Natural killer cell (primary cell): ENCODE measurements at regions not wholly inside any gene's neighbourhood (a gene's known extent, or its start where the extent isn't known, plus 50 kb on each side); places are given as distances from the start of the nearest gene placed in this dataset.

Source experiments
- ATAC-seq, 3 donors: fragments of 150-1000 bp in 2 of 3; fragments of 200-7000 bp in 1 of 3; cut with Tn5 transposase; 1 replicate in 1 of 3; 2 replicates in 2 of 3; pipeline ENCODE4 v1.10.0; 2021; ENCODE audit warnings: mild to moderate bottlenecking in 2 of 3, moderate library complexity in 2 of 3
- DNase-seq, 2 donors: peaks; one replicate each; pipeline versions ENCODE4 v3.0.0 to v3.0.0-alpha.2; 2013 to 2021; ENCODE audit warnings: mixed read lengths in 1 of 2
- H3K27ac ChIP-seq: one replicate; pipeline ENCODE4 v1.5.1; 2013; ENCODE audit warnings: mild to moderate bottlenecking, low read length
- H3K27me3 ChIP-seq: one replicate; pipeline ENCODE4 v1.6.1; 2013; ENCODE audit warnings: low read length; ENCODE audit not compliant: control insufficient read depth, insufficient read depth
- H3K36me3 ChIP-seq: one replicate; pipeline ENCODE4 v1.6.1; 2013; ENCODE audit warnings: low read length; ENCODE audit not compliant: control insufficient read depth, insufficient read depth
- H3K4me1 ChIP-seq: one replicate; pipeline ENCODE4 v1.6.1; 2013; ENCODE audit warnings: low read length; ENCODE audit not compliant: control insufficient read depth, insufficient read depth
- H3K4me3 ChIP-seq: one replicate; pipeline ENCODE4 v1.5.1; 2013; ENCODE audit warnings: low read length
- H3K9me3 ChIP-seq: one replicate; pipeline ENCODE4 v1.6.1; 2013; ENCODE audit warnings: low read length; ENCODE audit not compliant: control insufficient read depth, insufficient read depth
- H3K27ac Mint-ChIP-seq, 2 donors: one replicate each; pipeline ENCODE4 v1.8.0; 2022; ENCODE audit warnings: mild to moderate bottlenecking in 2 of 2, mixed read lengths in 2 of 2, moderate library complexity in 1 of 2
- H3K27me3 Mint-ChIP-seq, 2 donors: one replicate each; pipeline ENCODE4 v1.8.0; 2022; ENCODE audit warnings: low read depth in 2 of 2, mixed read lengths in 2 of 2
- H3K36me3 Mint-ChIP-seq: one replicate; pipeline ENCODE4 v1.8.0; 2022; ENCODE audit warnings: mixed read lengths
- H3K4me1 Mint-ChIP-seq, 2 donors: one replicate each; pipeline ENCODE4 v1.8.0; 2022; ENCODE audit warnings: mixed read lengths in 2 of 2
- H3K4me3 Mint-ChIP-seq: one replicate; pipeline ENCODE4 v1.8.0; 2022; ENCODE audit warnings: mild to moderate bottlenecking, moderate library complexity, mixed read lengths
- H3K9me3 Mint-ChIP-seq, 2 donors: one replicate each; pipeline ENCODE4 v1.8.0; 2022; ENCODE audit warnings: mixed read lengths in 2 of 2
- WGBS: methylation state at CpG from one replicate; pipeline ENCODE4 v1.1.7; 2013; ENCODE audit warnings: missing lambda C conversion rate; ENCODE audit not compliant: insufficient coverage; 5-methylcytosine and 5-hydroxymethylcytosine counted together
- intact Hi-C: fragments of 100-400 bp; cut with micrococcal nuclease; formaldehyde crosslinking; loops from one replicate; pipeline ENCODE4 v1.14.2; 2022
- TF ChIP-seq, protein P1 (sequence below): fragments of 200-600 bp; IDR thresholded peaks from one replicate; pipeline ENCODE4 v1.8.0; 2022; ENCODE audit warnings: antibody characterized with exemption

DNA sequence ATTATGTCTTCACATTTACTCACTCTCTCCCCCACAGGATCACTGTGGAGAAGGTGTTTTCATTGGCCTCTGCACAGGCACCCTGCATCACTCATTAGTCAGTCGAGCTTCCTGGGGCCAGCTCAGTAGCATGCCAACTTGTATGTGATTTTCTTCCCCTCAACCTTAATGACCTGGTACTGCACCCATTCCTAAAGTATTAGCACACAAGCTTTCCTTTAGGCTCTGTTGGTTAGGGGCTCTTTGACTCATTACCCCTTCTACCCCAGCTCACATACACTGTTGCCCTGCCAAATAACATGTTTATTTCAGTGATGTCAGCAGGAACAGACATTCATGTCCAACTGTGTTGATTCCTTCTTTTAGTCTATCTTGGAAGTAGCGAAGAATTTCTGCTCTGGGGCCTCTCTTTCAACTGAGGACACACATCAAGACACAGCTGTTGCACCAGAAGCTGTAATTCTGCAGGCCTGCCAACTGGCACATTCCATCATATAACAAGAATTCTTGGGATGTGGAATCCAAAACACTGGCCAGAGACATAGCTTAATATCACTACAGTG is 603.5 kb upstream of the ADAMTS5 start:
- Mint-ChIP-seq H3K27me3 (no peaks in the 10 kb centered on the region), H3K27ac (no peak overlapping the region), H3K36me3 (no peaks in the 10 kb centered on the region), H3K9me3 (peaks cover 8 to 9% of the 10 kb centered on the region in 2 donors), H3K4me3 (no peak overlapping the region), H3K4me1 (no peaks in the 10 kb centered on the region)
- WGBS, result 74% methylated on average over 2 of the region's 2 CpGs
- Histone ChIP-seq H3K4me1 (no peaks in the 10 kb centered on the region), H3K9me3 (no peaks in the 10 kb centered on the region), H3K36me3 (no peaks in the 10 kb centered on the region), H3K4me3 (no peak overlapping the region), H3K27me3 (no peaks in the 10 kb centered on the region), H3K27ac (no peak overlapping the region)
- DNase-seq (no peak), ATAC-seq (no peak)
- intact Hi-C loops, result no loop called here
- TF ChIP-seq, protein P1, sequence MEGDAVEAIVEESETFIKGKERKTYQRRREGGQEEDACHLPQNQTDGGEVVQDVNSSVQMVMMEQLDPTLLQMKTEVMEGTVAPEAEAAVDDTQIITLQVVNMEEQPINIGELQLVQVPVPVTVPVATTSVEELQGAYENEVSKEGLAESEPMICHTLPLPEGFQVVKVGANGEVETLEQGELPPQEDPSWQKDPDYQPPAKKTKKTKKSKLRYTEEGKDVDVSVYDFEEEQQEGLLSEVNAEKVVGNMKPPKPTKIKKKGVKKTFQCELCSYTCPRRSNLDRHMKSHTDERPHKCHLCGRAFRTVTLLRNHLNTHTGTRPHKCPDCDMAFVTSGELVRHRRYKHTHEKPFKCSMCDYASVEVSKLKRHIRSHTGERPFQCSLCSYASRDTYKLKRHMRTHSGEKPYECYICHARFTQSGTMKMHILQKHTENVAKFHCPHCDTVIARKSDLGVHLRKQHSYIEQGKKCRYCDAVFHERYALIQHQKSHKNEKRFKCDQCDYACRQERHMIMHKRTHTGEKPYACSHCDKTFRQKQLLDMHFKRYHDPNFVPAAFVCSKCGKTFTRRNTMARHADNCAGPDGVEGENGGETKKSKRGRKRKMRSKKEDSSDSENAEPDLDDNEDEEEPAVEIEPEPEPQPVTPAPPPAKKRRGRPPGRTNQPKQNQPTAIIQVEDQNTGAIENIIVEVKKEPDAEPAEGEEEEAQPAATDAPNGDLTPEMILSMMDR, result no peak

DNA sequence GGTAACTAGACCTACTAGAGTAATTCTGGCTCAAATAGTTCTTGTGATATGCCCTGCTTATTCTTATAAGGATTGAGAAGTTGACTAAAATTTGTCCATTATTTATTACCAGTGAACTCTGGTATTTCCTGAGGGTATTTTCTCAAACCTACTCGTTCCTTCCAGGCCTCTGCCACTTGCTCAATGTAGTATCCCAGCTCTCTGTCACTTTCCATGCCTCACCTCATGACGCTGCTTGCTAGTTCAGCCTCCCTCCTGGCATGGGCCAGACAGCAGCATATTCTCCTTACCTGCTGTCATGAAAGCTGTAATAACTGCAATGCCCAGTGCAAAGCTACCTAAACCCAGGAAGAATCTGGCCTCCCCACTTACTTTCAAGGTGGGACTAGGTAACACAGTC is 602.9 kb upstream of the ADAMTS5 start:
- 45% methylated on average over 2 of the region's 2 CpGs for WGBS
- no peaks in the 10 kb centered on the region for H3K4me1 Mint-ChIP-seq
- no peak overlapping the region for H3K27ac Mint-ChIP-seq
- intact Hi-C loops, result no loop called here
- ATAC-seq (no peak), DNase-seq (no peak)
- Histone ChIP-seq H3K36me3 (no peaks in the 10 kb centered on the region), H3K4me3 (no peak overlapping the region), H3K27ac (no peak overlapping the region), H3K9me3 (no peaks in the 10 kb centered on the region), H3K4me1 (no peaks in the 10 kb centered on the region), H3K27me3 (no peaks in the 10 kb centered on the region)
- peaks cover 8 to 9% of the 10 kb centered on the region in 2 donors for H3K9me3 Mint-ChIP-seq
- H3K4me3 Mint-ChIP-seq, result no peak overlapping the region
- H3K36me3 Mint-ChIP-seq, result no peaks in the 10 kb centered on the region
- no peaks in the 10 kb centered on the region for H3K27me3 Mint-ChIP-seq
- TF ChIP-seq, protein P1, result no peak

DNA sequence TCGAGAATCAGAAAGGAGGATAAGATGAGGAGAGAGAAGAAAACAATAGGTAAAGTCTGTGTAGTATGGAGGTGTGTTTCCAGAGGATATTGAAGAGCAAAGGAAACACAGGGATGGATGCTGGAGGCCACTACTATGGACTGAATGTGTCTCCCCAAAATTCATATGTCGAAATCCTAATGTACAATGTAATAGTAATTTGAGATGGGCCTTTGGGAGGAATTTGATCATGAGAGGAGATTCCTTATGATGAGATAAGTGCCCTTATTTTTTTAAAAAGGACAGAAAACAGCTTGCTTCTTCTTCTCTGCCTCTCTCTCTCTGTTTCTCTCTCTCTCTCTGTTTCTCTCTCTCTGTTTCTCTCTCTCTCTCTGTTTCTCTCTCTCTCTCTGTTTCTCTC is 602.2 kb upstream of the ADAMTS5 start:
- Histone ChIP-seq H3K27me3 (no peaks in the 10 kb centered on the region), H3K9me3 (no peaks in the 10 kb centered on the region), H3K27ac (no peak overlapping the region), H3K4me1 (no peaks in the 10 kb centered on the region), H3K4me3 (no peak overlapping the region), H3K36me3 (no peaks in the 10 kb centered on the region)
- intact Hi-C loops, result no loop called here
- Mint-ChIP-seq H3K9me3 (peaks cover 6% of the 10 kb centered on the region in 2 donors), H3K36me3 (no peaks in the 10 kb centered on the region), H3K27me3 (no peaks in the 10 kb centered on the region), H3K4me3 (no peak overlapping the region), H3K4me1 (no peaks in the 10 kb centered on the region), H3K27ac (no peak overlapping the region)
- 90% methylated on average over 2 of the region's 2 CpGs for WGBS
- TF ChIP-seq, protein P1, result no peak
- ATAC-seq, result no peak
- no peak for DNase-seq

- Histone ChIP-seq H3K4me3 (no peak overlapping the region), H3K9me3 (no peaks in the 10 kb centered on the region), H3K4me1 (no peaks in the 10 kb centered on the region), H3K27ac (no peak overlapping the region), H3K27me3 (no peaks in the 10 kb centered on the region), H3K36me3 (no peaks in the 10 kb centered on the region)
- DNase-seq (no peak), ATAC-seq (no peak)
- intact Hi-C loops, result no loop called here
- 87% methylated on average over 1 of the region's 1 CpG for WGBS
- Mint-ChIP-seq H3K36me3 (no peaks in the 10 kb centered on the region), H3K27ac (no peak overlapping the region), H3K27me3 (no peaks in the 10 kb centered on the region), H3K9me3 (no peaks in the 10 kb centered on the region), H3K4me3 (no peak overlapping the region), H3K4me1 (no peaks in the 10 kb centered on the region)
- TF ChIP-seq, protein P1, result no peak
Observed at GRCh38 chr21:27567381-27567780, 600.5 kb upstream of the ADAMTS5 start.
